Suppressor macrophage treated with lipopolysaccharide for 4 hours (primary cell): ENCODE measurements at regions not wholly inside any gene's neighbourhood (a gene's known extent, or its start where the extent isn't known, plus 50 kb on each side); places are given as distances from the start of the nearest gene placed in this dataset.

Experiments
- DNase-seq: peaks from one replicate; pipeline ENCODE4 v3.0.0-alpha.2; 2020

GRCh38 chr1:188367661-188368060 lies 1538.9 kb downstream of the PLA2G4A start:
- DNase-seq: no peak

GRCh38 chr1:188371295-188371806 lies 1542.6 kb downstream of the PLA2G4A start:
- no peak for DNase-seq

GRCh38 chr1:188372821-188373220 lies 1544.1 kb downstream of the PLA2G4A start:
- no peak for DNase-seq

GRCh38 chr1:188382851-188383250 lies 1554.1 kb downstream of the PLA2G4A start:
- no peak for DNase-seq

GRCh38 chr1:188386161-188386560 lies 1557.4 kb downstream of the PLA2G4A start:
- no peak for DNase-seq

- no peak for DNase-seq
Observed at GRCh38 chr1:188386666-188387065, 1557.9 kb downstream of the PLA2G4A start.

- no peak for DNase-seq
Observed at GRCh38 chr1:188394677-188395076, 1565.9 kb downstream of the PLA2G4A start.

- DNase-seq: no peak
Observed at GRCh38 chr1:188397521-188397920, 1568.8 kb downstream of the PLA2G4A start.

GRCh38 chr1:188402986-188403385 lies 1574.2 kb downstream of the PLA2G4A start:
- DNase-seq: no peak

- no peak for DNase-seq
Observed at GRCh38 chr1:188406636-188407035, 1577.9 kb downstream of the PLA2G4A start.

- DNase-seq: no peak
Observed at GRCh38 chr1:188420177-188420576, 1591.4 kb downstream of the PLA2G4A start.

GRCh38 chr1:188423073-188423472 lies 1594.3 kb downstream of the PLA2G4A start:
- DNase-seq: peak; percentile 37

GRCh38 chr1:188424176-188424575 lies 1595.4 kb downstream of the PLA2G4A start:
- DNase-seq: no peak

GRCh38 chr1:188425687-188426086 lies 1596.9 kb downstream of the PLA2G4A start:
- DNase-seq: no peak

GRCh38 chr1:188426561-188426960 lies 1597.8 kb downstream of the PLA2G4A start:
- no peak for DNase-seq

GRCh38 chr1:188427642-188428041 lies 1598.9 kb downstream of the PLA2G4A start:
- no peak for DNase-seq

GRCh38 chr1:188429386-188429785 lies 1600.6 kb downstream of the PLA2G4A start:
- peak; percentile 0 for DNase-seq

GRCh38 chr1:188432427-188432826 lies 1603.7 kb downstream of the PLA2G4A start:
- no peak for DNase-seq

GRCh38 chr1:188433425-188433824 lies 1604.7 kb downstream of the PLA2G4A start:
- DNase-seq: no peak

GRCh38 chr1:188444526-188444925 lies 1615.8 kb downstream of the PLA2G4A start:
- DNase-seq: no peak

- DNase-seq: no peak
Observed at GRCh38 chr1:188462837-188463236, 1634.1 kb downstream of the PLA2G4A start.

- no peak for DNase-seq
Observed at GRCh38 chr1:188463919-188464318, 1635.2 kb downstream of the PLA2G4A start.

- DNase-seq: no peak
Observed at GRCh38 chr1:188466539-188466938, 1637.8 kb downstream of the PLA2G4A start.

GRCh38 chr1:188476606-188477005 lies 1647.9 kb downstream of the PLA2G4A start:
- no peak for DNase-seq

GRCh38 chr1:188489336-188490112 lies 1660.8 kb downstream of the PLA2G4A start:
- no peak for DNase-seq
